HepG2 (cell line): ENCODE measurements at regions not wholly inside any gene's neighbourhood (a gene's known extent, or its start where the extent isn't known, plus 50 kb on each side); places are given as distances from the start of the nearest gene placed in this dataset.

ENCODE experiments used
- ATAC-seq: fragments of 200-7000 bp; cut with Tn5 transposase; 3 replicates; pipeline ENCODE4 v1.9.1; 2020; ENCODE audit warnings: mild to moderate bottlenecking, moderate library complexity
- BruUV-seq: library from RNA; stranded (reverse); fragments of 400-500 nt; replicated peaks from 2 replicates; lab custom pipeline; 2021; lab: Mats Ljungman, UMichigan
- CTCF ChIA-PET: fragments of 300-600 bp; formaldehyde crosslinking; extraction: SDS; loops from one replicate; lab custom pipeline; 2021; ENCODE audit warnings: low total read pairs, inconsistent platforms, low intra/inter-chr PET ratio; lab: Yijun Ruan, JAX
- POLR2A ChIA-PET: fragments of 350-600 bp; sonication (Branson Sonifier 250); formaldehyde crosslinking; loops from one replicate; lab custom pipeline; 2020; ENCODE audit warnings: antibody characterized with exemption, inconsistent platforms; lab: Yijun Ruan, JAX
- DNase-seq: peaks from one replicate; pipeline ENCODE4 v3.0.0-alpha.2; 2015; ENCODE audit warnings: low spot score
- FAIRE-seq: peaks from 3 replicates; lab custom pipeline; 2011; peaks lifted over from hg19 to GRCh38; lab: Jason Lieb, UNC
- H2AFZ ChIP-seq: one replicate; pipeline ENCODE4 v1.6.1; 2011; ENCODE audit warnings: low read length, inconsistent platforms
- H3K27ac ChIP-seq: fragments of 300-600 bp; 3 replicates; pipeline ENCODE4 v1.8.0; 2011; ENCODE audit warnings: mixed run types, mild to moderate bottlenecking, mixed read lengths, low read length, inconsistent platforms; ENCODE audit not compliant: insufficient read depth; ENCODE audit errors: extremely low read length
- H3K27me3 ChIP-seq, 2 experiments: fragments of 200-600 bp in 1 of 2; 2 replicates in 1 of 2; 3 replicates in 1 of 2; pipeline versions ENCODE4 v1.6.0 to v1.8.0; 2011; ENCODE audit warnings: low read length in 2 of 2, mild to moderate bottlenecking in 2 of 2, moderate library complexity in 2 of 2, inconsistent platforms in 1 of 2; ENCODE audit not compliant: insufficient read depth in 2 of 2, control insufficient read depth in 1 of 2
- H3K36me3 ChIP-seq, 2 experiments: fragments of 200-600 bp in 1 of 2; replicated peaks in 1 of 2; 2 replicates in 1 of 2; 3 replicates in 1 of 2; pipeline versions ENCODE4 v1.5.1 to v1.8.0; 2011; ENCODE audit warnings: low read length in 2 of 2, inconsistent platforms in 1 of 2; ENCODE audit not compliant: insufficient read depth in 2 of 2, control insufficient read depth in 1 of 2
- H3K4me1 ChIP-seq: 2 replicates; pipeline ENCODE4 v1.5.1; 2012; ENCODE audit warnings: low read length, inconsistent platforms; ENCODE audit not compliant: insufficient read depth
- H3K4me2 ChIP-seq: 2 replicates; pipeline ENCODE4 v1.6.0; 2011; ENCODE audit warnings: low read depth, low read length, inconsistent platforms
- H3K4me3 ChIP-seq, 3 experiments: fragments of 200-600 bp in 1 of 3; sonication (generic), shearing (Covaris generic) in 1 of 3; replicated peaks in 1 of 3; 2 replicates each; pipeline ENCODE4 v1.5.1; 2011 to 2016; ENCODE audit warnings: low read length in 3 of 3, inconsistent platforms in 2 of 3, low read depth in 2 of 3, mild to moderate bottlenecking in 2 of 3, control low read depth in 1 of 3, mixed read lengths in 1 of 3; ENCODE audit not compliant: insufficient read depth in 1 of 3
- H3K79me2 ChIP-seq: one replicate; pipeline ENCODE4 v1.6.1; 2011; ENCODE audit warnings: low read length, inconsistent platforms; ENCODE audit not compliant: insufficient read depth
- H3K9ac ChIP-seq: 2 replicates; pipeline ENCODE4 v1.6.0; 2011; ENCODE audit warnings: mild to moderate bottlenecking, low read depth, low read length, inconsistent platforms; ENCODE audit not compliant: insufficient read depth
- H3K9me3 ChIP-seq: 2 replicates; pipeline ENCODE4 v1.5.1; 2012; ENCODE audit warnings: mild to moderate bottlenecking, low read length
- H4K20me1 ChIP-seq: 2 replicates; pipeline ENCODE4 v1.6.0; 2011; ENCODE audit warnings: inconsistent platforms, mild to moderate bottlenecking, low read length, moderate library complexity; ENCODE audit not compliant: insufficient read depth
- DNMT3B ChIP-seq: conservative IDR thresholded peaks from 2 replicates; pipeline ENCODE4 v1.6.1; 2016; ENCODE audit warnings: missing biosample characterization, control low read depth
- SRY ChIP-seq: sonication (generic); formaldehyde crosslinking; IDR thresholded peaks from 2 replicates; pipeline ENCODE4 v1.8.0; 2022; ENCODE audit warnings: mild to moderate bottlenecking, missing genetic modification reagents
- ZFP62 ChIP-seq: sonication (generic); formaldehyde crosslinking; IDR thresholded peaks from 2 replicates; pipeline ENCODE4 v1.4.0; 2020; ENCODE audit warnings: missing genetic modification reagents
- ZKSCAN8 ChIP-seq: IDR thresholded peaks from 2 replicates; pipeline ENCODE4 v1.6.1; 2016; ENCODE audit warnings: borderline replicate concordance, missing genetic modification reagents, missing compliant biosample characterization
- ZNF331 ChIP-seq: sonication (generic); formaldehyde crosslinking; IDR thresholded peaks from 2 replicates; pipeline ENCODE4 v1.4.0; 2020; ENCODE audit warnings: missing genetic modification reagents
- WGBS: methylation state at CpG from one replicate; pipeline ENCODE4 v1.1.6; 2017; ENCODE audit warnings: low lambda C conversion rate; 5-methylcytosine and 5-hydroxymethylcytosine counted together
- in situ Hi-C: cut with HindIII; loops from 2 replicates; pipeline ENCODE4 v1.10.0; 2017; ENCODE audit warnings: low pct_unique_long_range_greater_than_20kb; ENCODE audit not compliant: extremely low pct_ligation_motif_present
- intact Hi-C: fragments of 100-400 bp; cut with micrococcal nuclease; formaldehyde crosslinking; loops from one replicate; pipeline ENCODE4 v1.10.0; 2022; ENCODE audit not compliant: unreplicated experiment
- TF ChIP-seq, protein P1 (sequence below): sonication (generic); formaldehyde crosslinking; IDR thresholded peaks from 2 replicates; pipeline ENCODE4 v1.4.0; 2020; ENCODE audit warnings: missing genetic modification reagents, borderline replicate concordance
- TF ChIP-seq, protein P2 (sequence below): sonication (generic); formaldehyde crosslinking; IDR thresholded peaks from 2 replicates; pipeline ENCODE4 v1.5.1; 2020; ENCODE audit warnings: missing genetic modification reagents, mild to moderate bottlenecking, borderline replicate concordance
- TF ChIP-seq, protein P3 (sequence below): fragments of 450-650 bp; IDR thresholded peaks from 2 replicates; pipeline ENCODE4 v1.6.1; 2017; ENCODE audit warnings: mild to moderate bottlenecking

DNA sequence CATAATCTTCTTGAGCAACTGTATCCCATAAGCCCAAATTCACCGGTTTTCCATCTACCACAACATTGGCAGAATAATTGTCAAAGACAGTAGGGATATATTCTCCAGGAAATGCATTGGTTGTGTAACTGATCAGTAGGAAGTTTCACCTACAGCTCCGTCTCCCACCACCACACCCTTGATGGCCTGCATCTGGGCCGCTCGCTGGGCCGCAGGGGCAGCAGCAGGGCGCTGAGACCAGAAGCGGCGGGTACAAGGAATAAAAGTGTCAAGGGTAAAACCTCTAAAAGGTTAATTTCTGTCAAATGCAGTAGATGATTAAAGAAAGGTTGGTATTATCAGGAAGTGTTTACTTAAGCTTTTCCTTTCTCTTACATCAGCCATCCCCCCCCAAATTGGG is 167.6 kb upstream of the DKK2 start:
- H3K27me3 ChIP-seq = no peaks in the 10 kb centered on the region
- no peak for FAIRE-seq
- H3K9ac ChIP-seq = no peak overlapping the region
- no peaks in the 10 kb centered on the region for H3K9me3 ChIP-seq
- no peaks in the 10 kb centered on the region for H4K20me1 ChIP-seq
- H3K79me2 ChIP-seq = no peaks in the 10 kb centered on the region
- H3K4me2 ChIP-seq = no peak overlapping the region
- intact Hi-C loops = no loop called here
- H2AFZ ChIP-seq = no peak overlapping the region
- H3K4me3 ChIP-seq = no peak overlapping the region
- H3K4me1 ChIP-seq = no peaks in the 10 kb centered on the region
- WGBS = 55% methylated on average over 8 of the region's 8 CpGs
- no peak for DNase-seq
- H3K36me3 ChIP-seq = no peaks in the 10 kb centered on the region
- POLR2A ChIA-PET = no interaction called here
- ATAC-seq = no peak
- in situ Hi-C loops = no loop called here
- CTCF ChIA-PET = no interaction called here
- H3K27ac ChIP-seq = no peak overlapping the region
- BruUV-seq = no TSS peak
- no peak for TF ChIP-seq DNMT3B
- TF ChIP-seq, protein P1, sequence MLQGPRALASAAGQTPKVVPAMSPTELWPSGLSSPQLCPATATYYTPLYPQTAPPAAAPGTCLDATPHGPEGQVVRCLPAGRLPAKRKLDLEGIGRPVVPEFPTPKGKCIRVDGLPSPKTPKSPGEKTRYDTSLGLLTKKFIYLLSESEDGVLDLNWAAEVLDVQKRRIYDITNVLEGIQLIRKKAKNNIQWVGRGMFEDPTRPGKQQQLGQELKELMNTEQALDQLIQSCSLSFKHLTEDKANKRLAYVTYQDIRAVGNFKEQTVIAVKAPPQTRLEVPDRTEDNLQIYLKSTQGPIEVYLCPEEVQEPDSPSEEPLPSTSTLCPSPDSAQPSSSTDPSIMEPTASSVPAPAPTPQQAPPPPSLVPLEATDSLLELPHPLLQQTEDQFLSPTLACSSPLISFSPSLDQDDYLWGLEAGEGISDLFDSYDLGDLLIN (CRISPR knock-in tag) = no peak
- TF ChIP-seq, protein P2, sequence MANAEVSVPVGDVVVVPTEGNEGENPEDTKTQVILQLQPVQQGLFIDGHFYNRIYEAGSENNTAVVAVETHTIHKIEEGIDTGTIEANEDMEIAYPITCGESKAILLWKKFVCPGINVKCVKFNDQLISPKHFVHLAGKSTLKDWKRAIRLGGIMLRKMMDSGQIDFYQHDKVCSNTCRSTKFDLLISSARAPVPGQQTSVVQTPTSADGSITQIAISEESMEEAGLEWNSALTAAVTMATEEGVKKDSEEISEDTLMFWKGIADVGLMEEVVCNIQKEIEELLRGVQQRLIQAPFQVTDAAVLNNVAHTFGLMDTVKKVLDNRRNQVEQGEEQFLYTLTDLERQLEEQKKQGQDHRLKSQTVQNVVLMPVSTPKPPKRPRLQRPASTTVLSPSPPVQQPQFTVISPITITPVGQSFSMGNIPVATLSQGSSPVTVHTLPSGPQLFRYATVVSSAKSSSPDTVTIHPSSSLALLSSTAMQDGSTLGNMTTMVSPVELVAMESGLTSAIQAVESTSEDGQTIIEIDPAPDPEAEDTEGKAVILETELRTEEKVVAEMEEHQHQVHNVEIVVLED (CRISPR knock-in tag) = no peak
- TF ChIP-seq, protein P3, sequence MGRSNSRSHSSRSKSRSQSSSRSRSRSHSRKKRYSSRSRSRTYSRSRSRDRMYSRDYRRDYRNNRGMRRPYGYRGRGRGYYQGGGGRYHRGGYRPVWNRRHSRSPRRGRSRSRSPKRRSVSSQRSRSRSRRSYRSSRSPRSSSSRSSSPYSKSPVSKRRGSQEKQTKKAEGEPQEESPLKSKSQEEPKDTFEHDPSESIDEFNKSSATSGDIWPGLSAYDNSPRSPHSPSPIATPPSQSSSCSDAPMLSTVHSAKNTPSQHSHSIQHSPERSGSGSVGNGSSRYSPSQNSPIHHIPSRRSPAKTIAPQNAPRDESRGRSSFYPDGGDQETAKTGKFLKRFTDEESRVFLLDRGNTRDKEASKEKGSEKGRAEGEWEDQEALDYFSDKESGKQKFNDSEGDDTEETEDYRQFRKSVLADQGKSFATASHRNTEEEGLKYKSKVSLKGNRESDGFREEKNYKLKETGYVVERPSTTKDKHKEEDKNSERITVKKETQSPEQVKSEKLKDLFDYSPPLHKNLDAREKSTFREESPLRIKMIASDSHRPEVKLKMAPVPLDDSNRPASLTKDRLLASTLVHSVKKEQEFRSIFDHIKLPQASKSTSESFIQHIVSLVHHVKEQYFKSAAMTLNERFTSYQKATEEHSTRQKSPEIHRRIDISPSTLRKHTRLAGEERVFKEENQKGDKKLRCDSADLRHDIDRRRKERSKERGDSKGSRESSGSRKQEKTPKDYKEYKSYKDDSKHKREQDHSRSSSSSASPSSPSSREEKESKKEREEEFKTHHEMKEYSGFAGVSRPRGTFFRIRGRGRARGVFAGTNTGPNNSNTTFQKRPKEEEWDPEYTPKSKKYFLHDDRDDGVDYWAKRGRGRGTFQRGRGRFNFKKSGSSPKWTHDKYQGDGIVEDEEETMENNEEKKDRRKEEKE = no peak
- TF ChIP-seq ZKSCAN8 = no peak
- no peak for TF ChIP-seq ZNF331
- no peak for TF ChIP-seq SRY
- no peak for TF ChIP-seq ZFP62 (CRISPR knock-in tag)
